Activated T-cell treated with anti-CD3 and anti-CD28 coated beads, Interleukin-2, amount 50 U/mL, for 72 hours (primary cell): ENCODE measurements at regions not wholly inside any gene's neighbourhood (a gene's known extent, or its start where the extent isn't known, plus 50 kb on each side); places are given as distances from the start of the nearest gene placed in this dataset.

ENCODE experiments used
- ATAC-seq, 2 donors: fragments of 150-1000 bp; cut with Tn5 transposase; replicated peaks in 1 of 2; 2 replicates each; pipeline ENCODE4 v1.10.0; 2021; ENCODE audit warnings: moderate library complexity in 2 of 2, mild to moderate bottlenecking in 1 of 2
- DNase-seq, 2 donors: peaks; one replicate each; pipeline ENCODE4 v3.0.0; 2021 to 2022; ENCODE audit warnings: mixed read lengths in 1 of 2
- H3K27ac Mint-ChIP-seq: one replicate; pipeline ENCODE4 v1.8.0; 2022; ENCODE audit warnings: mild to moderate bottlenecking, moderate library complexity, mixed read lengths
- H3K27me3 Mint-ChIP-seq: one replicate; pipeline ENCODE4 v1.8.0; 2022; ENCODE audit warnings: low read depth, mixed read lengths
- H3K36me3 Mint-ChIP-seq, 2 donors: one replicate each; pipeline ENCODE4 v1.8.0; 2022; ENCODE audit warnings: mixed read lengths in 2 of 2, mild to moderate bottlenecking in 1 of 2; ENCODE audit not compliant: insufficient read depth in 2 of 2
- H3K4me1 Mint-ChIP-seq: one replicate; pipeline ENCODE4 v1.8.0; 2022; ENCODE audit warnings: low read depth, mixed read lengths
- H3K4me3 Mint-ChIP-seq, 2 donors: one replicate each; pipeline ENCODE4 v1.8.0; 2022; ENCODE audit warnings: mild to moderate bottlenecking in 2 of 2, mixed read lengths in 2 of 2, moderate library complexity in 2 of 2
- H3K9me3 Mint-ChIP-seq, 2 donors: one replicate each; pipeline ENCODE4 v1.8.0; 2022; ENCODE audit warnings: mixed read lengths in 2 of 2

GRCh38 chr4:122249357-122249756 is 97.2 kb downstream of the BLTP1 start:
- no peak overlapping the region for H3K4me3 Mint-ChIP-seq
- peaks cover 0 to 2% of the 10 kb centered on the region in 2 donors for H3K36me3 Mint-ChIP-seq
- no peak for ATAC-seq
- H3K27me3 Mint-ChIP-seq, result no peaks in the 10 kb centered on the region
- DNase-seq, result no peak
- no peak overlapping the region for H3K27ac Mint-ChIP-seq
- H3K4me1 Mint-ChIP-seq, result no peaks in the 10 kb centered on the region
- H3K9me3 Mint-ChIP-seq, result no peaks in the 10 kb centered on the region

GRCh38 chr4:122252584-122252983 is 100.5 kb downstream of the BLTP1 start:
- Mint-ChIP-seq H3K9me3 (no peaks in the 10 kb centered on the region), H3K4me1 (no peaks in the 10 kb centered on the region), H3K4me3 (no peak overlapping the region), H3K27ac (no peak overlapping the region), H3K27me3 (no peaks in the 10 kb centered on the region), H3K36me3 (peaks cover 3 to 8% of the 10 kb centered on the region in 2 donors)
- ATAC-seq (no peak), DNase-seq (no peak)

GRCh38 chr4:122259849-122260248 is 107.7 kb downstream of the BLTP1 start:
- Mint-ChIP-seq H3K27me3 (no peaks in the 10 kb centered on the region), H3K36me3 (peaks cover 3 to 12% of the 10 kb centered on the region in 2 donors), H3K9me3 (no peaks in the 10 kb centered on the region), H3K4me1 (no peaks in the 10 kb centered on the region), H3K27ac (no peak overlapping the region), H3K4me3 (no peak overlapping the region)
- DNase-seq, result no peak
- no peak for ATAC-seq

GRCh38 chr4:122276359-122276758 is 102.5 kb upstream of the ADAD1 start:
- ATAC-seq (no peak), DNase-seq (no peak)
- Mint-ChIP-seq H3K27me3 (no peaks in the 10 kb centered on the region), H3K9me3 (no peaks in the 10 kb centered on the region), H3K36me3 (peaks cover 0 to 9% of the 10 kb centered on the region in 2 donors), H3K4me3 (no peak overlapping the region), H3K27ac (no peak overlapping the region), H3K4me1 (no peaks in the 10 kb centered on the region)

- ATAC-seq, result no peak
- Mint-ChIP-seq H3K9me3 (no peaks in the 10 kb centered on the region), H3K36me3 (peaks cover 0 to 8% of the 10 kb centered on the region in 2 donors), H3K27ac (no peak overlapping the region), H3K27me3 (no peaks in the 10 kb centered on the region), H3K4me3 (no peak overlapping the region), H3K4me1 (no peaks in the 10 kb centered on the region)
- DNase-seq, result no peak
Measured at GRCh38 chr4:122278976-122279375, 99.8 kb upstream of the ADAD1 start.

GRCh38 chr4:122279670-122280069 is 99.1 kb upstream of the ADAD1 start:
- H3K9me3 Mint-ChIP-seq, result no peaks in the 10 kb centered on the region
- no peaks in the 10 kb centered on the region for H3K4me1 Mint-ChIP-seq
- ATAC-seq (no peak), DNase-seq (no peak)
- H3K36me3 Mint-ChIP-seq, result peaks cover 0 to 8% of the 10 kb centered on the region in 2 donors
- no peaks in the 10 kb centered on the region for H3K27me3 Mint-ChIP-seq
- H3K4me3 Mint-ChIP-seq, result no peak overlapping the region
- H3K27ac Mint-ChIP-seq, result no peak overlapping the region

- Mint-ChIP-seq H3K36me3 (peaks cover 0 to 1% of the 10 kb centered on the region in 2 donors), H3K9me3 (no peaks in the 10 kb centered on the region), H3K27me3 (no peaks in the 10 kb centered on the region), H3K4me3 (no peak overlapping the region), H3K4me1 (no peaks in the 10 kb centered on the region), H3K27ac (no peak overlapping the region)
- DNase-seq (no peak), ATAC-seq (no peak)
Measured at GRCh38 chr4:122285285-122285684, 93.5 kb upstream of the ADAD1 start.

- Mint-ChIP-seq H3K27ac (no peak overlapping the region), H3K9me3 (no peaks in the 10 kb centered on the region), H3K27me3 (no peaks in the 10 kb centered on the region), H3K4me1 (no peaks in the 10 kb centered on the region), H3K36me3 (peaks cover 4 to 8% of the 10 kb centered on the region in 2 donors), H3K4me3 (no peak overlapping the region)
- no peak for DNase-seq
- no peak for ATAC-seq
Measured at GRCh38 chr4:122293374-122294365, 85.1 kb upstream of the ADAD1 start.

GRCh38 chr4:122297694-122298093 is 81.1 kb upstream of the ADAD1 start:
- Mint-ChIP-seq H3K27me3 (no peaks in the 10 kb centered on the region), H3K36me3 (peaks cover 4 to 8% of the 10 kb centered on the region in 2 donors), H3K27ac (no peak overlapping the region), H3K9me3 (no peaks in the 10 kb centered on the region), H3K4me1 (no peaks in the 10 kb centered on the region), H3K4me3 (no peak overlapping the region)
- ATAC-seq (no peak), DNase-seq (no peak)

- no peaks in the 10 kb centered on the region for H3K4me1 Mint-ChIP-seq
- H3K9me3 Mint-ChIP-seq, result no peaks in the 10 kb centered on the region
- DNase-seq (no peak), ATAC-seq (no peak)
- H3K4me3 Mint-ChIP-seq, result no peak overlapping the region
- no peaks in the 10 kb centered on the region for H3K27me3 Mint-ChIP-seq
- H3K36me3 Mint-ChIP-seq, result peaks cover 2% of the 10 kb centered on the region in 2 donors
- H3K27ac Mint-ChIP-seq, result no peak overlapping the region
Measured at GRCh38 chr4:122300776-122301175, 78.0 kb upstream of the ADAD1 start.

GRCh38 chr4:122305853-122306252 is 73.0 kb upstream of the ADAD1 start:
- Mint-ChIP-seq H3K27me3 (no peaks in the 10 kb centered on the region), H3K36me3 (peaks cover 1 to 4% of the 10 kb centered on the region in 2 donors), H3K27ac (no peak overlapping the region), H3K4me3 (no peak overlapping the region), H3K4me1 (no peaks in the 10 kb centered on the region), H3K9me3 (no peaks in the 10 kb centered on the region)
- ATAC-seq, result no peak
- no peak for DNase-seq

- no peak for ATAC-seq
- no peak overlapping the region for H3K4me3 Mint-ChIP-seq
- H3K27ac Mint-ChIP-seq, result no peak overlapping the region
- DNase-seq, result no peak
- no peaks in the 10 kb centered on the region for H3K27me3 Mint-ChIP-seq
- H3K9me3 Mint-ChIP-seq, result no peaks in the 10 kb centered on the region
- no peaks in the 10 kb centered on the region for H3K4me1 Mint-ChIP-seq
- peaks cover 0 to 3% of the 10 kb centered on the region in 2 donors for H3K36me3 Mint-ChIP-seq
Measured at GRCh38 chr4:122309988-122310626, 68.7 kb upstream of the ADAD1 start.

- Mint-ChIP-seq H3K27ac (no peak overlapping the region), H3K27me3 (no peaks in the 10 kb centered on the region), H3K4me3 (no peak overlapping the region), H3K9me3 (no peaks in the 10 kb centered on the region), H3K36me3 (peaks cover 0 to 4% of the 10 kb centered on the region in 2 donors), H3K4me1 (no peaks in the 10 kb centered on the region)
- no peak for ATAC-seq
- DNase-seq, result no peak
Measured at GRCh38 chr4:122313006-122313646, 65.7 kb upstream of the ADAD1 start.
